Aorta (tissue), 5 donors: ENCODE measurements at regions not wholly inside any gene's neighbourhood (a gene's known extent, or its start where the extent isn't known, plus 50 kb on each side); places are given as distances from the start of the nearest gene placed in this dataset.

Experiments used
- ATAC-seq: fragments of 200-7000 bp; cut with Tn5 transposase; one replicate; pipeline ENCODE4 v1.9.1; 2022; ENCODE audit warnings: moderate library complexity; ENCODE audit not compliant: low FRiP score
- DNase-seq, 2 donors: peaks; one replicate each; pipeline ENCODE4 v3.0.0-alpha.2; 2020
- H3K27ac ChIP-seq, 2 donors: one replicate each; pipeline ENCODE4 v1.5.1; 2013; ENCODE audit warnings: low read length in 2 of 2, mild to moderate bottlenecking in 2 of 2, moderate library complexity in 2 of 2, control low read depth in 1 of 2, inconsistent platforms in 1 of 2, low read depth in 1 of 2
- H3K27me3 ChIP-seq, 2 donors: one replicate each; pipeline ENCODE4 v1.6.1; 2013; ENCODE audit warnings: control low read depth in 1 of 2, low read length in 1 of 2, mild to moderate bottlenecking in 1 of 2, moderate library complexity in 1 of 2; ENCODE audit not compliant: insufficient read depth in 2 of 2, control insufficient read depth in 1 of 2
- H3K36me3 ChIP-seq, 2 donors: one replicate each; pipeline ENCODE4 v1.6.1; 2013; ENCODE audit warnings: control low read depth in 1 of 2, low read length in 1 of 2, mild to moderate bottlenecking in 1 of 2; ENCODE audit not compliant: insufficient read depth in 2 of 2, control insufficient read depth in 1 of 2
- H3K4me1 ChIP-seq, 2 donors: one replicate each; pipeline ENCODE4 v1.6.1; 2013; ENCODE audit warnings: low read length in 2 of 2, control low read depth in 1 of 2, mild to moderate bottlenecking in 1 of 2, moderate library complexity in 1 of 2; ENCODE audit not compliant: insufficient read depth in 2 of 2, control insufficient read depth in 1 of 2
- H3K4me3 ChIP-seq, 2 donors: one replicate each; pipeline ENCODE4 v1.5.1; 2013; ENCODE audit warnings: low read length in 2 of 2, control low read depth in 1 of 2, mild to moderate bottlenecking in 1 of 2
- H3K9me3 ChIP-seq: one replicate; pipeline ENCODE4 v1.6.1; 2013; ENCODE audit warnings: mild to moderate bottlenecking, low read length; ENCODE audit not compliant: control insufficient read depth
- WGBS, 2 donors: extraction: QIAGEN DNeasy Blood & Tissue Kit; methylation state at CpG; one replicate each; pipeline ENCODE4 v1.1.7; 2013; 5-methylcytosine and 5-hydroxymethylcytosine counted together
- intact Hi-C, 2 donors: fragments of 100-400 bp; cut with DNase I; formaldehyde crosslinking; loops; one replicate each; pipeline versions ENCODE4 v1.14.2 to v1.15.0; 2022
- donor health status: healthy with polysubstance abuse.
- donor health status: Bipolar disorder and iron deficiency.
- donor health status: DM: no; HTN: no; CAD: no.
- donor health status: DM: no; HTN: no; CAD: no.
- donor health status: DM: yes; HTN: yes; CAD: no.

DNA sequence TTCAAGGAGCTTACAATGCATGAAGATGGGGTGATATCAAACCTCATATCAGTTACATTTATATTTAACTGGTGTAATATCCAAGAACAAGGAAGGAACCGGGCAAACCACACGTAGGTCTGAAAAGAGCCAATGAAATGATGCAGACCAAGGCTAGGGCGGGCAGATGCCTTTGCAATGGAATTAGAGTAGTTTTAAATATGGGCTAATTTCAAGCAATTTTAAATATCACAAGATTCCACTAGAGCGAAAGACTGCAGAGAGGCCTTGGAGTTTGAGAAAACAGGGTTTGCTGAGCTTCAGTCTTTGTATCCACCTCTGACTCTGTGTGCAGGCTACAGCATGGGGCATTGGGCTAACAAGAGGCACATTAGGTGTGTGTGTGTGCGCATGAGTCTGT is 53.9 kb upstream of the ZNF536 start:
- DNase-seq (no peak), ATAC-seq (no peak)
- H3K9me3 ChIP-seq, result no peaks in the 10 kb centered on the region
- intact Hi-C loops, result no loop called here
- WGBS, 2 donors, result 84 to 87% methylated on average over 5 of the region's 5 CpGs
- no peak overlapping the region for H3K4me3 ChIP-seq
- no peaks in the 10 kb centered on the region for H3K27me3 ChIP-seq
- H3K27ac ChIP-seq, result no peak overlapping the region
- no peaks in the 10 kb centered on the region for H3K4me1 ChIP-seq
- no peaks in the 10 kb centered on the region for H3K36me3 ChIP-seq

DNA sequence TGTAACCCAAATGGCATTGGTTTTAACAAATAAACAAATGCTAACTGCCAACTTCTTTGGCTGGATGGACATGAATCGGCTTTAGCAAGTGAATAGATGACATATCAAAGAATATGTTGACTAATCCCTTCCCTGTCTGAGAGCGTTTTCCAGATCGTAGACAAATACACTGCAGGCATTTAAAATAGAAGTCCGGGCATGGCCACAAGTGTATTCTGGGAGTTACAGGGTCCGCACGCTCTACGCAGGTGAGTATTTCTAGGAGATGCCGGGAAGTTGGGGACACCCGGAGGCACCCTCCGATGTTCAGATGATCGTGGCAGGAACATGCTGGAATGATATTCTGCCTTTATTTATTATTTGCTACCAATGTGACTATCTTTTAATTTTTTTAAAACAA is 53.2 kb upstream of the ZNF536 start:
- Histone ChIP-seq H3K4me1 (no peaks in the 10 kb centered on the region), H3K4me3 (no peak overlapping the region), H3K27ac (no peak overlapping the region), H3K9me3 (no peaks in the 10 kb centered on the region), H3K36me3 (no peaks in the 10 kb centered on the region), H3K27me3 (no peaks in the 10 kb centered on the region)
- ATAC-seq (no peak), DNase-seq (no peak)
- intact Hi-C loops, result no loop called here
- 78 to 81% methylated on average over 11 of the region's 11 CpGs for WGBS, 2 donors

DNA sequence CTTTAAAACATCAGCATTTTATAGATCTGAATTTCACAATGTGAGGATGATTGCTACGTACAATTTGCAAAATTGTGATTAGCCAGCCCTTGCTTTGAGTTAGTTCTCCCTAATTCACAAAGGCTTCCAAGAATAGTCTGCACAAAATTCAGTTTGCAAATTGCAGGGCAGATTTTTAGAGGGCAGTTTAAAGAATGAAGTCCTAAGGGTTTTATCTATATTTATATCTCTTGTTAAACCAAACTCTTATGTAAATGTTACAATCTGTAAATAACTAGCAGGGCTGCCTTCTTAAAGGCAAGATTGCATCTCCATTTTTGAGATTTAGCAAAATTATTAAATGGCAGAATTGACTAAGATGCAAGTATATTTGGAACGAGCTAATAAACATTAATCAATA is 52.8 kb upstream of the ZNF536 start:
- WGBS, 2 donors, result 65 to 68% methylated on average over 2 of the region's 2 CpGs
- H3K4me1 ChIP-seq, result no peaks in the 10 kb centered on the region
- H3K27me3 ChIP-seq, result no peaks in the 10 kb centered on the region
- intact Hi-C loops, result no loop called here
- ATAC-seq (no peak), DNase-seq (no peak)
- H3K36me3 ChIP-seq, result no peaks in the 10 kb centered on the region
- H3K27ac ChIP-seq, result no peak overlapping the region
- H3K4me3 ChIP-seq, result no peak overlapping the region
- H3K9me3 ChIP-seq, result no peaks in the 10 kb centered on the region

DNA sequence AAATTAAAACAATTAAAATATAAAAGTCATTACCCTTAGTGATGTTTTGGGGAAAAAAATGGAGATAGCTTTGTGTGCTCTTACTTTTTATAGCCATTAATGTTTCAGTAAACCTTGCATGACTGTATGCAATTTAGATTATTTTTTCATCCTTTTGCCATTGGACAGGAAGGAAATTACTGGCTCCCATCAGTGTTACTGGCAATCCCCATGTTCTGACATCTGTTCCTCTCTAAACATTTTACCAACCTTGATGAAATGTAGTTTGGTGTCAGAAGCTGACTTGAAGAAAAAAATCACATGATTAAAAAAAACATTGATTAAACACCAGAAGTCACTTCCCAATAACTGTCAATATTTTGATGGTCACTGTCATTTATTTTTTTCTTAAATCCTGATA is 52.3 kb upstream of the ZNF536 start:
- Histone ChIP-seq H3K9me3 (no peaks in the 10 kb centered on the region), H3K36me3 (no peaks in the 10 kb centered on the region), H3K27ac (no peak overlapping the region), H3K4me3 (no peak overlapping the region), H3K4me1 (no peaks in the 10 kb centered on the region), H3K27me3 (no peaks in the 10 kb centered on the region)
- intact Hi-C loops, result no loop called here
- DNase-seq (no peak), ATAC-seq (no peak)

DNA sequence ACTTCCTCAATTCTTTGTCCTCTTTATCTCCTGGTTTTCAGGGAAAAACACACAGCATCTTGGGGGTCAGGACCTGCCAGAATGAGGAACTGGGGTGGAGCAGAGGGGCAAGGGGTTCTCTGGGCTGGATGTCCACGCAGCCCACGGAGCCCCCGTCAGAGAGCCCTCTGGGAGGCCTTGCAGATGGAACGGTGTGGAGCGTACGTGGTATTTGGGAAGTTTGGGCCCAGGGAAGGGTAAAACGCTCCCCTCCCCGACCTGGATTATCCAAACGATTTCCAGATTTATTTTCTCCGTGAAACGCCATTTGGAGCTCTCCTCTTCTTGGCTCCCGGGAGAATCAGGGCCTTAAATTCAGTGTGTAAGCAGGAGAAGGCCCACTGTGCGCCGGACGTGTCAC is 51.7 kb upstream of the ZNF536 start:
- no peak overlapping the region for H3K27ac ChIP-seq
- H3K4me3 ChIP-seq, result no peak overlapping the region
- no peaks in the 10 kb centered on the region for H3K4me1 ChIP-seq
- H3K27me3 ChIP-seq, result no peaks in the 10 kb centered on the region
- ATAC-seq (no peak), DNase-seq (no peak)
- 44 to 61% methylated on average over 15 of the region's 15 CpGs for WGBS, 2 donors
- no peaks in the 10 kb centered on the region for H3K36me3 ChIP-seq
- no peaks in the 10 kb centered on the region for H3K9me3 ChIP-seq
- intact Hi-C loops, result no loop called here

DNA sequence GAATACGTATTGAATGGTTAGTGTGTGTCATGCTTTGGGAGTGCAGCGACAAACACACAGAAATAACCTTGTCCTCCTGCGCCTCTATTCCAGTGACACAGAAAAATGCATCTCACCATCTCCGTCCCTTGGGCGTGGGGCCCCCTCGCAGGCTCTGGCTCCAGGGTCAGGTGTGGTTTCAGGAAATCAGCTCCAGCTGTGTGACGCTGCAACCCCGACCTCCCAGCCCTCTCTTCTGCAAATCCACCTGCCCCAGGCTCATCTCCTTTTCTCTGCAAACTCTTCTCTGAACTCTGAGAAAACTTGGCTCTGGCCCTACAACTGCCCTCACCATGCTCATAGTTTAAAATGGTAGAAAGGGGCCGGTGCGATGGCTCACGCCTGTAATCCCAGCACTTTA is 51.3 kb upstream of the ZNF536 start:
- Histone ChIP-seq H3K9me3 (no peaks in the 10 kb centered on the region), H3K4me1 (no peaks in the 10 kb centered on the region), H3K36me3 (no peaks in the 10 kb centered on the region), H3K4me3 (no peak overlapping the region), H3K27ac (no peak overlapping the region), H3K27me3 (no peaks in the 10 kb centered on the region)
- WGBS, 2 donors, result 58 to 67% methylated on average over 11 of the region's 11 CpGs
- no peak for ATAC-seq
- intact Hi-C loops, result no loop called here
- DNase-seq, result no peak
